GM10248 (cell line): ENCODE measurements at regions not wholly inside any gene's neighbourhood (a gene's known extent, or its start where the extent isn't known, plus 50 kb on each side); places are given as distances from the start of the nearest gene placed in this dataset.

ENCODE experiments used
- CTCF ChIA-PET: fragments of 300-600 bp; sonication (Branson Sonifier 250); formaldehyde crosslinking; extraction: SDS; loops from one replicate; lab custom pipeline; 2021; ENCODE audit warnings: antibody characterized with exemption; lab: Yijun Ruan, JAX
- POLR2A ChIA-PET: fragments of 350-650 bp; sonication (Branson Sonifier 250); formaldehyde crosslinking; extraction: SDS; loops from one replicate; lab custom pipeline; 2020; ENCODE audit warnings: antibody characterized with exemption; lab: Yijun Ruan, JAX
- DNase-seq: peaks from one replicate; pipeline ENCODE4 v3.0.0; 2012; ENCODE audit errors: extremely low spot score
- TF ChIP-seq, protein P1 (sequence below): IDR thresholded peaks from 2 replicates; pipeline ENCODE4 v1.5.1; 2012; ENCODE audit warnings: mild to moderate bottlenecking, low read depth; ENCODE audit errors: extremely low read depth, missing control alignments, control extremely low read depth

DNA sequence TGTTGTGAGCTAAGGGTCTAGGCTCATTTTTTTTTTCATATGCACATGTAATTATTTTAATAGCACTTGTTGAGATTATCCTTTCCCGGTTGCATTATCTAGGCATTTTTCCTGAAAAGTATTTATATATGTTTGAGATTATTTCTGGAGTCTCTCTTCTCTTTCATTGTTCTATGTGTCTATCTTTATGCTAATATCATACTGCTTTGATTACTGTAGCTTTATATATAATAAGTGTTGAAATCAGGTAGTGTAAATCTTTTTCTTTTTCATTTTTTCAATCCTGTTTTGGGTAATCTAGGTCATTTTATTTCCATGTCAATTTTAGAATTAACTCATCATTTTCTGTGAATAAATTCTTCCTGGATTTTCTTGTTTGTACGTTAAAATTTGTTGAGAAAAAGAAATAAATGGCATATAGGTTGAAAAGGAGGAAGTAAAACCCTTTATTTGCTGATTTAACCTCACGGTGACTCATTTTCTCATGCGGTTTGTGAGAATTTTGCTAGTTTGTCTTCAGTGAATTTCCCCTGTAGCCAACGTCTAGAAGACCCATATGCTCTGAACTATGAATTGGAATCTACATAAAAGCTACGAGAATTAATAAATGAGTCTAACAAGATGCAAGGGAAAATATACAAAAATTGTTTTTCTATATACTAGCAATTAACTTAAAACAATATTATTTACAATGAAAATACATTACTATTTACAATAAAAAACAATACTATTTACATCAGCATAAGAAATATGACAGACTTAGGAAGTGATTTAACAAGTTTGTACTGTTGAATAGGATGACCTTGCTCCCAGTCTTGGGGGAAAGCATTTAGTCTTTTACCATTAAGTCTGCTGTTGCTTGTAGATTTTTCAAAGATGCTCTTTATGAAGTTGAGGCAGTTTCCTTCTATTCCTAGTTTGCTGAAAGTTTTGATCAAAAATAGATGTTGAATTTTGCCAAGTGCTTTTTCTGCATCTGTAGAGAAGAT, 105.0 kb downstream of the SNAPC1 start:
- peak; percentile 53 for DNase-seq
- CTCF ChIA-PET = interaction anchor here (0.9 to 2.3 kb wide), 2 partner anchors 27 to 210 kb away, joined by 3 to 7 read pairs; no protein-coding TSS in a partner anchor
- TF ChIP-seq, protein P1, sequence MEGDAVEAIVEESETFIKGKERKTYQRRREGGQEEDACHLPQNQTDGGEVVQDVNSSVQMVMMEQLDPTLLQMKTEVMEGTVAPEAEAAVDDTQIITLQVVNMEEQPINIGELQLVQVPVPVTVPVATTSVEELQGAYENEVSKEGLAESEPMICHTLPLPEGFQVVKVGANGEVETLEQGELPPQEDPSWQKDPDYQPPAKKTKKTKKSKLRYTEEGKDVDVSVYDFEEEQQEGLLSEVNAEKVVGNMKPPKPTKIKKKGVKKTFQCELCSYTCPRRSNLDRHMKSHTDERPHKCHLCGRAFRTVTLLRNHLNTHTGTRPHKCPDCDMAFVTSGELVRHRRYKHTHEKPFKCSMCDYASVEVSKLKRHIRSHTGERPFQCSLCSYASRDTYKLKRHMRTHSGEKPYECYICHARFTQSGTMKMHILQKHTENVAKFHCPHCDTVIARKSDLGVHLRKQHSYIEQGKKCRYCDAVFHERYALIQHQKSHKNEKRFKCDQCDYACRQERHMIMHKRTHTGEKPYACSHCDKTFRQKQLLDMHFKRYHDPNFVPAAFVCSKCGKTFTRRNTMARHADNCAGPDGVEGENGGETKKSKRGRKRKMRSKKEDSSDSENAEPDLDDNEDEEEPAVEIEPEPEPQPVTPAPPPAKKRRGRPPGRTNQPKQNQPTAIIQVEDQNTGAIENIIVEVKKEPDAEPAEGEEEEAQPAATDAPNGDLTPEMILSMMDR = no peak
- POLR2A ChIA-PET = no interaction called here

DNA sequence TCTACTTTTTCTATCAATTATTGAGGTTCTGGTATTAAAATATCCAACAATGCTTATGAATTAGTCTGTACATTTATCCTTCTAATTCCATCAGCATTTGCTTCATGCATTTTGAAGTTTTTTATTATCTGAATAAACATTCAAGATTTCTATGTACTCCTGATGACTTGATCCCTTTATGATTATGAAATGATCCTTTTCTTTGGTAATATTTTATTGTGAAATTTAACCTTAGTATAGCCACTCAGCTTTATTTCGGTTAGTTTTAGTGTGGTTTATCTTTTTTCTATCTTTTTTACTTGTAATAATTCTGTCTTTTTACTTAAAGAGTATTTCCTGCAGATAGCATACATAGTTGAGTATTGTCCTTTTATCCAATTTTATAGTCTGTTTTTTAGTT, 106.6 kb downstream of the SNAPC1 start:
- CTCF ChIA-PET = no interaction called here
- POLR2A ChIA-PET = no interaction called here
- TF ChIP-seq, protein P1 = no peak
- DNase-seq = no peak

DNA sequence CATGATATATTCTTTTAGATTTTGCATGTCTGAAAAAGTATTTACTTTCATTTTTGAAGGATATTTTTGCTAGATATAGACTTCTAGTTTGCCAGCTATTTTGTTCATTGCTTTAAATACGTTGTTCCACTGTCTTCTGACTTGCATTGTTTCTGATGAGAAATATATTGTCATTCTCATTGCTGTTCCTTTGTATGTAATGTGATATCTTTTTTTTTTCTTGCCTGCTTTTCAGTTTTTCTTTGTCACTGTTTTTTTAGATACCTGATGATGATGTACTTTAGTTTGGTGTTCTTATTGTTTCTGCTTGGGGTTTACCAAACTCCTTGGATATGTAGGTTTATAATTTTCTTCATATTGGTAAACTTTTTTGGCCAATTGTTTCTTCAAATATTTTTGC, 107.9 kb downstream of the SNAPC1 start:
- DNase-seq = no peak
- POLR2A ChIA-PET = no interaction called here
- CTCF ChIA-PET = interaction anchor here (2.5 kb wide), 1 partner anchor 9 kb away, joined by 10 read pairs; no protein-coding TSS in a partner anchor
- TF ChIP-seq, protein P1 = no peak

DNA sequence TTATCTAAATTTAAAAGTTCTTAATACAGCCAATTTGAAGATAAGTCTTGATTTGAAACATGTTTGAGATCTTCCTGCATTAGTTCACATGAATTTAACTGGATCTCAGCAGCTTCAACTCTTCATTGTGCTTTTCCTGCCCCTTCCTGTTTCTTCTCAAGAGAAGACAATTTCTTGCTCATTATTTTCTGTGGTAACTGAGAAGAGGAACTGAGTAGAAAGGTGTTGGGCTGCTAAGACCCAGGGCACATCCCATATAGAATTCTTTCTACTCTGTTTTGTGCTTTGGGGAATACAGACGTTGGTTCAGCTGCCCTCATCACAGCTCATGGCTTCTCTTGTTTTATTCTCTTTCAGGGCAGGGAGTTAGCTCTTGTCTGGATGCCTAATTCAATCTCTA, 110.2 kb downstream of the SNAPC1 start:
- TF ChIP-seq, protein P1 = no peak
- peak; percentile 49 for DNase-seq
- ChIA-PET POLR2A (no interaction called here), CTCF (interaction anchor here (1.5 to 2.5 kb wide), 2 partner anchors 12 to 15 kb away, joined by 4 to 10 read pairs; no protein-coding TSS in a partner anchor)

DNA sequence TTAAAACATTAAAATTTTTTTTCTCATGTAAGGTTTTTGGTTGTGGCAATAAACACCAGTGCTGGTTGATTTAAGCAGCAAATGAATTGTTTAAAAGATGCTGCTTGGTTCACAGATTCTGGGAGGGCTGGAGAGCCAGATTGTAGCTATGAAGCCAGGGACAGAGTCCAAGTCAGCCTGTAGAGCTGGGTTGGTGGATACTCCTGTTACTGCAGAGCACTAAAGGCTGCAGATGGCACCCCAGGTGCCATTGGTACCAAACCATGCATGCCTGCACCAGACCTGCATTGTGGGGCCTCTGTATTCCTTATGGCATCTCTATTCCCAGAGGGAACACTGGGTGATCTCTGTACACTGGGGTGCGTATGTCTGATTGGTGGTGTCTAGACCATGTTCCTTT, 113.3 kb downstream of the SNAPC1 start:
- POLR2A ChIA-PET = no interaction called here

More for the DNA sequence above, 113.3 kb downstream of the SNAPC1 start:
- CTCF ChIA-PET = interaction anchor here (1.2 to 2.2 kb wide), 3 partner anchors 11 to 37 kb away, joined by 3 to 9 read pairs (median 6); no protein-coding TSS in a partner anchor
- TF ChIP-seq, protein P1 = no peak
- DNase-seq = no peak
